Stomach smooth muscle (tissue), 2 donors: ENCODE measurements at regions not wholly inside any gene's neighbourhood (a gene's known extent, or its start where the extent isn't known, plus 50 kb on each side); places are given as distances from the start of the nearest gene placed in this dataset.

Source experiments
- H3K27ac ChIP-seq: one replicate; pipeline ENCODE4 v1.7.0; 2013; ENCODE audit warnings: mild to moderate bottlenecking, low read length, inconsistent platforms
- H3K27me3 ChIP-seq, 2 donors: one replicate each; pipeline ENCODE4 v1.7.0; 2013; ENCODE audit warnings: low read length in 2 of 2; ENCODE audit not compliant: insufficient read depth in 2 of 2, control insufficient read depth in 1 of 2
- H3K36me3 ChIP-seq, 2 donors: one replicate each; pipeline ENCODE4 v1.7.0; 2013; ENCODE audit warnings: low read length in 2 of 2; ENCODE audit not compliant: control insufficient read depth in 2 of 2, insufficient read depth in 2 of 2
- H3K4me1 ChIP-seq: one replicate; pipeline ENCODE4 v1.7.0; 2013; ENCODE audit warnings: low read length; ENCODE audit not compliant: control insufficient read depth, insufficient read depth
- H3K4me3 ChIP-seq, 2 donors: one replicate each; pipeline ENCODE4 v1.7.0; 2013; ENCODE audit warnings: low read length in 2 of 2
- H3K9ac ChIP-seq, 2 donors: one replicate each; pipeline ENCODE4 v1.7.0; 2013; ENCODE audit warnings: low read length in 2 of 2, mild to moderate bottlenecking in 1 of 2
- H3K9me3 ChIP-seq, 2 donors: one replicate each; pipeline ENCODE4 v1.7.0; 2013; ENCODE audit warnings: low read length in 2 of 2; ENCODE audit not compliant: control insufficient read depth in 2 of 2
- donor health status: healthy.
- donor health status: Pancreatic carcinoma.

- Histone ChIP-seq H3K9ac (no peak overlapping the region), H3K4me3 (no peak overlapping the region), H3K9me3 (no peaks in the 10 kb centered on the region), H3K4me1 (no peaks in the 10 kb centered on the region), H3K36me3 (no peaks in the 10 kb centered on the region), H3K27ac (no peak overlapping the region), H3K27me3 (no peaks in the 10 kb centered on the region)
These were observed 1036.6 kb downstream of the NAALADL2 start for GRCh38 chr3:175895731-175896130.

- H3K9me3 ChIP-seq: no peaks in the 10 kb centered on the region
- H3K27ac ChIP-seq: no peak overlapping the region
- no peaks in the 10 kb centered on the region for H3K4me1 ChIP-seq
- no peaks in the 10 kb centered on the region for H3K36me3 ChIP-seq
- no peak overlapping the region for H3K4me3 ChIP-seq
- no peaks in the 10 kb centered on the region for H3K27me3 ChIP-seq
- H3K9ac ChIP-seq: no peak overlapping the region
These were observed 1034.4 kb downstream of the NAALADL2 start for GRCh38 chr3:175893566-175893965.

DNA sequence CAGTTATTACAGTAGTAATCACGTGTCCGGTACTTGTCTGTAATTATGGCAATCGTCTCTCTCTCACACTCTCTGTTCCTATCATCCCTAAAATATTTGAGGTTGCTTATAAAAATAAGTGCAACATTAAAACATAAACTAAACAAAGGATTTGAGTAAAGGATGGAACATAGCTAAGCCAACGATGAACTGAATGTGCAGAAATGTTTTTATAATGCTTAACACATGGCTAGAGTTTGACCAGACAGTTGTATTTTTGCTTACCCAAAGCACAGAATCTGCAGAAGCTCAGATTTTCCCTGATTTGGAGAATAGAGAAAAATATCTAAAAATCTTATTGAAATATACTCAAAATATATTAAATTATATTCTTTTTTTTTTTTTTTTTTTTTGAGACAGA is 1030.9 kb downstream of the NAALADL2 start:
- no peak overlapping the region for H3K27ac ChIP-seq
- no peak overlapping the region for H3K4me3 ChIP-seq
- H3K36me3 ChIP-seq: no peaks in the 10 kb centered on the region
- no peaks in the 10 kb centered on the region for H3K9me3 ChIP-seq
- H3K9ac ChIP-seq: no peak overlapping the region
- no peaks in the 10 kb centered on the region for H3K4me1 ChIP-seq
- H3K27me3 ChIP-seq: no peaks in the 10 kb centered on the region

GRCh38 chr3:175885231-175885766 is 1026.2 kb downstream of the NAALADL2 start:
- no peak overlapping the region for H3K4me3 ChIP-seq

GRCh38 chr3:175879417-175879816 is 1020.3 kb downstream of the NAALADL2 start:
- Histone ChIP-seq H3K4me3 (no peak overlapping the region), H3K36me3 (no peaks in the 10 kb centered on the region), H3K27me3 (no peaks in the 10 kb centered on the region), H3K27ac (no peak overlapping the region), H3K9me3 (no peaks in the 10 kb centered on the region), H3K4me1 (no peaks in the 10 kb centered on the region), H3K9ac (no peak overlapping the region)

More at GRCh38 chr3:175885231-175885766, 1026.2 kb downstream of the NAALADL2 start:
- Histone ChIP-seq H3K27me3 (no peaks in the 10 kb centered on the region), H3K9ac (no peak overlapping the region), H3K27ac (no peak overlapping the region), H3K9me3 (no peaks in the 10 kb centered on the region), H3K36me3 (no peaks in the 10 kb centered on the region), H3K4me1 (no peaks in the 10 kb centered on the region)

GRCh38 chr3:175869404-175869803 is 1010.3 kb downstream of the NAALADL2 start:
- Histone ChIP-seq H3K4me1 (no peaks in the 10 kb centered on the region), H3K4me3 (no peak overlapping the region), H3K27ac (no peak overlapping the region), H3K9me3 (no peaks in the 10 kb centered on the region), H3K27me3 (no peaks in the 10 kb centered on the region), H3K9ac (no peak overlapping the region), H3K36me3 (no peaks in the 10 kb centered on the region)

DNA sequence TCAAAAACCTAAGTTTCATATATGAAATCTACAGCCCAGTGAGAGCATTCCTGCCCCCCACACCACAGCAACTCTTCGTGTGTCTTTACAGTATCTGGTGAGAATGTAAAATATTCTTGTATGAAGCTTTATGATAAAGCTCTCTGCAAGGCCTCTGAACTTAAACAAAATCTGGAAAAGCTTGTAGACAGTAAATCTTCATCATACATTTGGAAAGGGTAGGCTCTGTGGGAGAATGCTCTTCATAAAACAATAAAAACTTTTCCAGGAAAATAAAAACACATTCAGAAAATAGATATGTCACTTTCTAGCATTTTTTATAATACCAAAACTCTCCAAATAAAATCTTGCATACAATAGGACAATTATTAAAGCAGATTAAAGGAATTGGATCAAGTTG is 1009.5 kb downstream of the NAALADL2 start:
- Histone ChIP-seq H3K27ac (no peak overlapping the region), H3K9me3 (no peaks in the 10 kb centered on the region), H3K36me3 (no peaks in the 10 kb centered on the region), H3K4me3 (no peak overlapping the region), H3K27me3 (no peaks in the 10 kb centered on the region), H3K9ac (no peak overlapping the region), H3K4me1 (no peaks in the 10 kb centered on the region)

- Histone ChIP-seq H3K4me1 (no peaks in the 10 kb centered on the region), H3K9ac (no peak overlapping the region), H3K36me3 (no peaks in the 10 kb centered on the region), H3K9me3 (no peaks in the 10 kb centered on the region), H3K27me3 (no peaks in the 10 kb centered on the region), H3K4me3 (no peak overlapping the region), H3K27ac (no peak overlapping the region)
These were observed 1006.6 kb downstream of the NAALADL2 start for GRCh38 chr3:175865724-175866123.

GRCh38 chr3:175861916-175862315 is 1002.8 kb downstream of the NAALADL2 start:
- Histone ChIP-seq H3K4me1 (no peaks in the 10 kb centered on the region), H3K27ac (no peak overlapping the region), H3K27me3 (no peaks in the 10 kb centered on the region), H3K36me3 (no peaks in the 10 kb centered on the region), H3K9ac (no peak overlapping the region), H3K4me3 (no peak overlapping the region), H3K9me3 (no peaks in the 10 kb centered on the region)
